Activated naive CD8-positive, alpha-beta T cell treated with anti-CD3 and anti-CD28 coated beads, Interleukin-2, amount 10 ng/mL, durations not matched to agents 7 days and 5 days (primary cell): ENCODE measurements at regions not wholly inside any gene's neighbourhood (a gene's known extent, or its start where the extent isn't known, plus 50 kb on each side); places are given as distances from the start of the nearest gene placed in this dataset.
"Not testable (repeated sequence)": the region's sequence is repeated elsewhere in the genome, so short reads cannot be mapped to it uniquely, and the experiment has no call there.

ENCODE experiments used
- ATAC-seq: fragments of 150-1000 bp; cut with Tn5 transposase; one replicate; pipeline ENCODE4 v1.10.0; 2021; ENCODE audit warnings: low read depth, moderate library complexity
- POLR2A ChIA-PET: fragments of 350-600 bp; sonication (Branson Sonifier 250); formaldehyde crosslinking; loops from one replicate; lab custom pipeline; 2021; ENCODE audit warnings: antibody characterized with exemption; lab: Charles Lee
- DNase-seq: peaks from one replicate; pipeline ENCODE4 v3.0.0; 2021
- H3K27ac Mint-ChIP-seq: one replicate; pipeline ENCODE4 v1.8.0; 2022; ENCODE audit warnings: mild to moderate bottlenecking, mixed read lengths
- H3K27me3 Mint-ChIP-seq: one replicate; pipeline ENCODE4 v1.8.0; 2022; ENCODE audit warnings: mild to moderate bottlenecking, moderate library complexity, mixed read lengths
- H3K36me3 Mint-ChIP-seq: one replicate; pipeline ENCODE4 v1.8.0; 2021; ENCODE audit warnings: mild to moderate bottlenecking, mixed read lengths
- H3K4me1 Mint-ChIP-seq: one replicate; pipeline ENCODE4 v1.8.0; 2021; ENCODE audit warnings: mixed read lengths
- H3K4me3 Mint-ChIP-seq: one replicate; pipeline ENCODE4 v1.8.0; 2022; ENCODE audit warnings: mild to moderate bottlenecking, moderate library complexity, mixed read lengths
- H3K9me3 Mint-ChIP-seq: one replicate; pipeline ENCODE4 v1.8.0; 2021; ENCODE audit warnings: mixed read lengths

DNA sequence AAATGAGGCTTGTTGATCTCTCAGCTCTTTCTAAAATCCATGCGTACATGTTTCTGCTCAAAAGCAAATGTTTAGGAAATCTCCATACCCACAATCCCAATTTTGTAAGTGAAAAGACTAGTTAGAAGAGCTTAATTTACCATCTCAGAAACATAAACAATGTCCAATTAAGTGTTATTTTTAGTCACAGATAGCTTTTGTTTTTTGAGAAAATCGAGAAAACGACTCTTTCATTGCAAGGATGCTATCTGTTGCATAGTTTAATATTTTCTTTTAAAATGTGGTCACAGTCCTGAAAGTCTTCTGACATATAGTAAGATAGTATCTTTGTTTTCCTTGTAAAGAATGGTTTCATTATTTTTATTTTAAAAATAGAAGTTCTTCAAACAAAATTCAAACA is 338.0 kb upstream of the DAB2 start:
- Mint-ChIP-seq H3K36me3 (no peaks in the 10 kb centered on the region), H3K27me3 (peaks cover 7% of the 10 kb centered on the region), H3K9me3 (no peaks in the 10 kb centered on the region), H3K27ac (no peak overlapping the region), H3K4me1 (no peaks in the 10 kb centered on the region), H3K4me3 (no peak overlapping the region)
- POLR2A ChIA-PET = no interaction called here
- no peak for ATAC-seq
- no peak for DNase-seq

DNA sequence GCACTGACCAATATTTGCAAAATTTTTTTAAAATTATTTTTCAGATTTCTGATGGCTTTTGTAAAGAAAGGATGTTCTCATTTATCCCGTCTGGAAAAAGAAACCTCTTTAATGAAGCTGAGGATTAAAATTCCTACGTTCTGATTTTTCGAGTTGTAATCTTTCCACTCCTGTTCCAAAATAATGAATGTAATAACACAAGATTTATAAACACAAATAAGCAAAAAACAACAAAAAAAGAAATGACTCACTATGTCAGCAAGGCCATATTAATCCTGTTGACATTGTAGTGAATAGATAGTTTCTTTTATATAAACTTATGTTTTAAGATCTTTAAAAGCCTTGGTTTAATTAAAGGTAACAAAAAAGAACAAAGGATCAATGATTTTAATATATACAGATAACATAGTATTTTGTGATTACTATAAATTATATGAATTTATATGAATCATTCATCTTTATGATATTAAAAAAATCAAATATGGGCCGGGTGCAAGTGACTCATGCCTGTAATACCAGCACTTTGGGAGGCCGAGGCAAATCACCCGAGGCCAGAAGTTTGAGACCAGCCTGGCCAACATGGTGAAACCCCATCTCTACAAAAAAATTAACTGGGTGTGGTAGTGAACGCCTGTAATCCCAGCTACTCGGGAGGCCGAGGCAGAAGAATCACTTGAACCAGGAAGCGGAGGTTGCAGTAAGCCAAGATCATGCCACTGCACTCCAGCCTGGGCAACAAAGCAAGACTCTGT is 336.6 kb upstream of the DAB2 start:
- no peak for ATAC-seq
- POLR2A ChIA-PET = no interaction called here
- Mint-ChIP-seq H3K36me3 (no peaks in the 10 kb centered on the region), H3K27me3 (peaks cover 7% of the 10 kb centered on the region), H3K4me1 (no peaks in the 10 kb centered on the region), H3K9me3 (no peaks in the 10 kb centered on the region), H3K4me3 (no peak overlapping the region), H3K27ac (no peak overlapping the region)
- no peak for DNase-seq

DNA sequence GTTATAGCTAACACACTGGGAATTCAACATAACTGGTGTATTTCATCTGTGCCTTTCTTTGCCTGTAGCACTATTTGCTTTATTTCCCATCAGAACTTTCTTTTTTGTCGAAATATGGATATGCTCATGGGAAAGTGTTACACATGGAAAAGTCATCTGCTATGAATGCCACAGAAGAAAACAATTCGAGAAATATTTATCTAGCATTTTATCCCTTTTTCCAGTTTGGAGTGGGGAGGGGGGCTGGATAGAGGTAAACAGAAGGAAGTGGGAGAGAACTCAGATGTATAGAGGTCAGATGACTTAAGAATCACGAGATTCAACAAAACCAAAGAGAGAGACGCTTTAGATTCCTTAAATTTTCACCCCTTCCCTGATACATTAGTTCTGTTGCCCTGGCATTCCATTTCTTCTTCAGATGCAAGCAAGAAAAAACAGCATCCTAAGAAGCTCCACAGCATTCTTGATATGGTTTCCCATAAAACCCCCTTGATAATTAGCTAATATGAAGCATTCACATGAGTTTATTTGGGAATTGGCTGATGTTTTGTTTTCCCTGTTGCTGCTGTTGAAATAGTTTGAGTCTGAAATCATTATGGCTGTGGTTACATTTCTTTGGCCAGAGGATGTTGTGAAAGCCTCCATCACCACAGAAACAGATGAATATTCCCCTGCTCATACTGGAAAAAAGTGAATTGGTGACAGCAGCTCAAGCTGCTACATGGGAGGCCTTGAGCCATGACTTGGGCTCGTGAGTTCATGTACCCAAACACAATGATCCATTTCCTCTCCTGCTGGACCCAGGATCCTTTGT is 335.8 kb upstream of the DAB2 start:
- Mint-ChIP-seq H3K27me3 (peaks cover 7% of the 10 kb centered on the region), H3K9me3 (no peaks in the 10 kb centered on the region), H3K4me3 (no peak overlapping the region), H3K36me3 (no peaks in the 10 kb centered on the region), H3K4me1 (no peaks in the 10 kb centered on the region), H3K27ac (no peak overlapping the region)
- POLR2A ChIA-PET = no interaction called here
- ATAC-seq (no peak), DNase-seq (no peak)

DNA sequence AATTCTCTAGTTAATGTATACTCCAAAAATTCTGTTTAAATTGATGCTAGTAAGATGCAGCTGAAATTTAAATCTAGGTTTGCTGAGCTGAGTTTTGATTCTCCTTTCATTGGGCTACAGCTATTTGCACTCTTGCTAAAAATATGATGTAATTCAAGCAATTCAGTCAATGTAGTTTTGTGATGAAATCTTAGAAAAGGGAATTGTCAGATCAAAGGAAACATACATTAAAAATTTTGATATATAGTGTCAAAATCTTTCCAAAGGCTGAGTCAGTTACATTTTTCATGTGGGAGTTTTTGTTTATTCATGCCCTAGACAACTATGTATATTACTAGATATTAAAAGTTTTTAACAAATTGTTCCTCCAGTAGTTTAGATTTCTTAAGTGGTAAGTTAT is 334.9 kb upstream of the DAB2 start:
- Mint-ChIP-seq H3K4me3 (no peak overlapping the region), H3K27me3 (peaks cover 7% of the 10 kb centered on the region), H3K27ac (no peak overlapping the region), H3K4me1 (no peaks in the 10 kb centered on the region), H3K9me3 (no peaks in the 10 kb centered on the region), H3K36me3 (no peaks in the 10 kb centered on the region)
- DNase-seq (no peak), ATAC-seq (no peak)
- POLR2A ChIA-PET = no interaction called here

DNA sequence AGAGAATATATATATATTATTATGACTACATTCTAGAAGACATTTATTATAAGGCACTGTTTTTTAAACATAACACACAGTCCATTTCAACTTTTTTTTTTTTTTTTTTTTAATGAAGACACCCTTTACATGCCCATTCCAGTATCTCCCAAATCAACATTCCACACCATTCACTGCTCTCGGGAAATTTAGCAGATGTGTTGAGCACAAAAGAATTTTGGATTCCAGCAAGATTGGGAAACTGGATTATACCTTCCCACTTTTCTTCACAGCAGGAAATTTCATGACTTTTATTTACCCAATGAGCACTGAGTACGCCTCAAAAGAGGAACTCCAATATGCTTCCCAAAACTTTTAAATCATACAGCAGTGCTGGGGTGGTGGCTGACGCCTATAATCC is 333.6 kb upstream of the DAB2 start:
- ATAC-seq (no peak), DNase-seq (no peak)
- Mint-ChIP-seq H3K4me3 (no peak overlapping the region), H3K9me3 (peaks cover 4% of the 10 kb centered on the region), H3K36me3 (no peaks in the 10 kb centered on the region), H3K4me1 (no peaks in the 10 kb centered on the region), H3K27ac (no peak overlapping the region), H3K27me3 (peaks cover 3% of the 10 kb centered on the region)
- POLR2A ChIA-PET = no interaction called here

DNA sequence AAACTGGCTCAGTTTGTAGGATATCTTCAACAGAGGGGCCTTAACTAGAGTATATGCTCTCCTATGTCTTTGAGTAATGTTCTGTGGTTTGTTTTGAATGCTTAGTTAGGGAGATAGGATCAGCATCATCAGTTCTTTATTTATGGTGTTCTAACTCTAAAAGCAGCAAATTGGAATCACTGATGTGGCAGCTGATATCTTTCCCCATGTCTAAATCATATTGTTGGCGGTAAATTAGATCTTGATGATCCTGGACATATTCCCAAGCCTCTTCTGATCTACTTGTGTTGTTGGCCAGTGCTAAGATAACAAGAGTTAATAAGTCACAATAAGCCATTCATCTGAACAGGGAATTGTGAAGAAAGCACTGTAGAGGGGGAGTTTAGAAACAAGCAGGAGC is 332.4 kb upstream of the DAB2 start:
- no peak overlapping the region for H3K4me3 Mint-ChIP-seq
- POLR2A ChIA-PET = no interaction called here
- no peak overlapping the region for H3K27ac Mint-ChIP-seq
- no peaks in the 10 kb centered on the region for H3K4me1 Mint-ChIP-seq
- peaks cover 3% of the 10 kb centered on the region for H3K27me3 Mint-ChIP-seq
- H3K9me3 Mint-ChIP-seq = peaks cover 4% of the 10 kb centered on the region
- DNase-seq = no peak
- H3K36me3 Mint-ChIP-seq = no peaks in the 10 kb centered on the region
- ATAC-seq = no peak

DNA sequence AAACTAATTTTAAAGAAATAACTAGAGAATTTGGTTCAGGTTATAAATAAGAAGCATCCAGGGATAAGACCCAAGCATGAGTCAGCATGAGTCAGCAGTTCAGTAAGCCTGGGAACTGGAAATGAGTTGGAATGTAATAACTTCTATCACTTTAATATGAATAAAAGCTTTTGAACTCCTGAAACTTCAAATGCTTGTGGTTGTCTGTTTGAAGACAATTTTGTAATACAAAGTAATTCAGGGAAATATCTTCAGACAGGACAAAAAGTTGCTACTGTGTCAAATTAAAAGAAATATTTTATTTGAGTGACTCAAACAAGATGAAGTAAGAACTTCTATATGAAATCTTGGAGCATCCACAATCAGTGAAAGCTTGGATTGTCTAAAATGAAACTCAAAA is 331.2 kb upstream of the DAB2 start:
- peaks cover 4% of the 10 kb centered on the region for H3K9me3 Mint-ChIP-seq
- POLR2A ChIA-PET = no interaction called here
- no peaks in the 10 kb centered on the region for H3K4me1 Mint-ChIP-seq
- DNase-seq = no peak
- H3K27me3 Mint-ChIP-seq = peaks cover 3% of the 10 kb centered on the region
- no peak overlapping the region for H3K27ac Mint-ChIP-seq
- ATAC-seq = no peak
- H3K36me3 Mint-ChIP-seq = no peaks in the 10 kb centered on the region
- no peak overlapping the region for H3K4me3 Mint-ChIP-seq

DNA sequence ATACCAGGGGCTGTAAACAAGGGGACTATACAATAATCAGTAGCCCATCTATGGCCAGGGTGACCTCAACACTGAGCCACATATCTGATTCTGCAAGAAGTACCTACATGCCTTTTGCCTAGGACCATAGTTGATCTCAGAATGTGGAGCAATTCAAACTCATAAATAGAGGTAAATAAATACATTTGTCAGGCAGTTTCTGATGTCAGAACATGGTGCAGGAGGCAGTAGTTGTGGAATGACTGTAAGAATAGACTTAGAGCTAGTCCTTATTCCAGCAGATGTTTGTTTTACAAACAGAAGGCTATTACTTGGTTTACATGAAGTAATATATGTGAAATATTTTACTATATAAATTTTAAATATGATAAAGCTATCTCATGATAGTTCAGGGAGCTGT is 330.7 kb upstream of the DAB2 start:
- H3K9me3 Mint-ChIP-seq = peaks cover 4% of the 10 kb centered on the region
- no peak for ATAC-seq

DNA sequence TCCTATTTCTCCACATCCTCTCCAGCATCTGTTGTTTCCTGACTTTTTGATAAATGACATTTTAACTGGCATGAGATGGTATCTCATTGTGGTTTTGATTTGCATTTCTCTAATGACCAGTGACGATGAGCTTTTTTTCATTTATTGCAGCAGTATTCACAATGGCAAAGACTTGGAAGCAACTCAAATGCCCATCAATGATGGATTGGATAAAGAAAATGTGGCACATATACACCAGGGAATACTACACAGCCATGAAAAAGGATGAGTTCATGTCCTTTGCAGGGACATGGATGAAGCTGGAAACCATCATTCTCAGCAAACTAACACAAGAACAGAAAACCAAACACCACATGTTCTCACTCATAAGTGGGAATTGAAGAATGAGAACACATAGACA is 329.0 kb upstream of the DAB2 start:
- H3K27me3 Mint-ChIP-seq, DNase-seq, H3K4me1 Mint-ChIP-seq, POLR2A ChIA-PET, ATAC-seq, H3K27ac Mint-ChIP-seq, H3K4me3 Mint-ChIP-seq, H3K9me3 Mint-ChIP-seq, H3K36me3 Mint-ChIP-seq: not testable (repeated sequence)

More for the DNA sequence above, 330.7 kb upstream of the DAB2 start:
- no peak for DNase-seq
- no peak overlapping the region for H3K27ac Mint-ChIP-seq
- H3K27me3 Mint-ChIP-seq = peaks cover 3% of the 10 kb centered on the region
- no peak overlapping the region for H3K4me3 Mint-ChIP-seq
- H3K36me3 Mint-ChIP-seq = no peaks in the 10 kb centered on the region
- POLR2A ChIA-PET = no interaction called here
- no peaks in the 10 kb centered on the region for H3K4me1 Mint-ChIP-seq

DNA sequence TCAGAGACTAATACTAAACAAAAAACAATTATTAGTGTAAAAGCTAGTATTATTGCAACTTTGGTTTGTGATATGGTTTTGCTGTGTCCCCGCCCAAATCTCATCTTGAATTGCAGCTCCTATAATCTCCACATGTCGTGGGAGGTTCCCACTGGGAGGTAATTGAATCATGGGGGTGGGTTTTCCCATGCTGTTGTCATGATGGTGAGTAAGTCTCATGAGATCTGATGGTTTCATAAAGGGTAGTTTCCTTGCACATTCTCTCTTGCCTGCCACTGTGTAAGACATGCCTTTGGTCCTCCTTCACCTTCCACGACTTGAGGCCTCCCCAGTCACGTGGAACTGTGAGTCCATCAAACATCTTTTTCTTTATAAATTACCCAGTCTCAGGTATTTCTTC is 325.9 kb upstream of the DAB2 start:
- DNase-seq (no peak), ATAC-seq (no peak)
- Mint-ChIP-seq H3K27me3 (no peaks in the 10 kb centered on the region), H3K4me3 (no peak overlapping the region), H3K27ac (no peak overlapping the region), H3K9me3 (peaks cover 4% of the 10 kb centered on the region), H3K36me3 (no peaks in the 10 kb centered on the region), H3K4me1 (no peaks in the 10 kb centered on the region)
- POLR2A ChIA-PET = no interaction called here

DNA sequence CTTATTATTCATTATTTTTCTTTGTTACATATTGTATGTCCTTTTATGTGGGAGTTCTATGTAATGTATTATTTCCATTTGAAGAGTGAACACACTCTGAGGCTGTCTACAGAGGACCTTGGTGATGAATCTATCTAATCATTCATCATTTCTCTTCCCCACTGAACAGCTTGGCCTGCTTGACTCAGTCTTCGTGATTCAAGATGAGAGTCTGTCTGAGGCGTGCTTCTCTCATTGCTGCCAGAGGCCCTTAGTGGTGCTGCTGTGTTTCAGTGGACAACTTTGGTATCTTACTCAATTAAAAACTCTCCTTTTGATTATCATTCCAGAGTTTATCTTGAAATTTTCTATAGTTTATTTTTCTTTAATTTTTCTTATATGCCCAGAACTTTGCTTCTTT is 318.1 kb upstream of the DAB2 start:
- POLR2A ChIA-PET = no interaction called here
- Mint-ChIP-seq H3K4me1 (no peaks in the 10 kb centered on the region), H3K4me3 (no peak overlapping the region), H3K27ac (no peak overlapping the region), H3K36me3 (no peaks in the 10 kb centered on the region), H3K27me3 (peaks cover 3% of the 10 kb centered on the region), H3K9me3 (no peaks in the 10 kb centered on the region)
- DNase-seq = no peak
- no peak for ATAC-seq

DNA sequence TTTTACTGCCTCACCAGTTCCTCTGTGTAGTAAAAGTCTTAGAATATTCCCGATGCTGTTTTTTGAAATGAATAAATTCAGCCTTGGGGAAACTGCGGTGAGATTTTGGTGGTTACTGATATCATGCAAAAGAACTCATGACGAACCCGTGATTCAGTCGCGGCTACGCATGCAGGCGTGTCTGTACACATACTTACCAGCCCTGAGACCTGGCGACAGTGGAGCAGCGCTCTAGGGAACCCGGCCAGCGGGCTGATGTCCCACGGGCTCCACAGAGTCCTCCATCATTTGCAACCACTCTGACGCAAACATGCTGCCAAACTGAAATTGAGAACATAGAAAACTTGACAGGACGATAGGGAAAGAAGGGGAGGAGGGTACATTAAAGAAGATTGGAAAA is 315.6 kb upstream of the DAB2 start:
- POLR2A ChIA-PET = no interaction called here
- Mint-ChIP-seq H3K4me1 (no peaks in the 10 kb centered on the region), H3K9me3 (no peaks in the 10 kb centered on the region), H3K27ac (no peak overlapping the region), H3K36me3 (no peaks in the 10 kb centered on the region), H3K4me3 (no peak overlapping the region), H3K27me3 (peaks cover 3% of the 10 kb centered on the region)
- DNase-seq (no peak), ATAC-seq (no peak)

DNA sequence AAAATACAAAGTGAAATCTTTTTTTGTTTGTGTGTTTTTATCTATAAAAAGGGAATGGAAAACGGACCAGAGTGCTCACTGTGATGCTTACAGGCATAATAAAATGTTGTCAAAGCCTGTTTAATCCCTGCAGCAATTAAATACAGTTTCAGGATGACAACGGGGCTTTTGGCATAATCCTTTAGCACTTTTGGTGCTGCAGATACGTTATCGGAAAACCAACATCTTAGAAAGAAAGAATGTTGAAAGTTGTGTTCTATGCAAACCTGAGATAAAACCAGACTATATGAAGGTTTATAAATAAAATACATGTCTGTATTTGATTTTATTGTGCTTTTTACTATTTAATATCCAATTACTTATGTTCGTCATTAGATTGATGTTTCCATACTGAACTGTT is 307.4 kb upstream of the DAB2 start:
- no peaks in the 10 kb centered on the region for H3K36me3 Mint-ChIP-seq
- H3K4me1 Mint-ChIP-seq = no peaks in the 10 kb centered on the region
- no peaks in the 10 kb centered on the region for H3K9me3 Mint-ChIP-seq
- H3K27ac Mint-ChIP-seq = no peak overlapping the region
- ATAC-seq (no peak), DNase-seq (no peak)
- H3K27me3 Mint-ChIP-seq = peaks cover 5% of the 10 kb centered on the region
- no peak overlapping the region for H3K4me3 Mint-ChIP-seq
- POLR2A ChIA-PET = no interaction called here

DNA sequence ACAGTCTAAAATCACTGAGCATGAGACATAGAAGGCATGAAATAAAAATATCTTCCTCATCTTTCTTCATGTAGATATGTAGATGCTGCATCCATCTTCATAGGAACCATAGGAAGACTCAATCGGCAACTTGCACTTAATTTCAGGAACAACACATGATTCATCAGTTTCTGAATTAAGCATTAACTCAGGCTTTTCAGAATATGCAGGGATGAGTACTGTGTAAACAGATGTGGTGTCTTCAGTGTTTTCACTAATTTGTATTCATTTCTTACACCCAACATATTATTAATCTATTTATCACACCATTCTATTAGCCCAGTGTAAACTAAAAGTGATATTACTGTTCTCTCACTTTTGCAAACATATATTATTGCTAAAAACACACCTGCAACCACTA is 305.9 kb upstream of the DAB2 start:
- DNase-seq = no peak
- Mint-ChIP-seq H3K4me1 (no peaks in the 10 kb centered on the region), H3K27me3 (peaks cover 5% of the 10 kb centered on the region), H3K27ac (no peak overlapping the region), H3K4me3 (no peak overlapping the region), H3K36me3 (no peaks in the 10 kb centered on the region), H3K9me3 (no peaks in the 10 kb centered on the region)
- ATAC-seq = no peak
- POLR2A ChIA-PET = no interaction called here
